Spleen (tissue), 7 donors: ENCODE measurements at regions not wholly inside any gene's neighbourhood (a gene's known extent, or its start where the extent isn't known, plus 50 kb on each side); places are given as distances from the start of the nearest gene placed in this dataset.

Source experiments
- POLR2AphosphoS5 ChIP-seq, 3 donors: sonication (generic); formaldehyde crosslinking; IDR thresholded peaks; one replicate each; pipeline ENCODE4 v1.5.1; 2017; ENCODE audit warnings: antibody characterized with exemption in 3 of 3
- TF ChIP-seq, protein P1 (sequence below), 11 experiments: fragments of 200-600 bp in 7 of 11; fragments of 450-650 bp in 4 of 11; sonication (generic) in 4 of 11; IDR thresholded peaks in 8 of 11; conservative IDR thresholded peaks in 3 of 11; 1 replicate in 7 of 11; 2 replicates in 4 of 11; pipeline versions ENCODE4 v1.4.0 to v1.8.0; 2016 to 2021; ENCODE audit warnings: antibody characterized with exemption in 11 of 11, inconsistent platforms in 4 of 11, mild to moderate bottlenecking in 1 of 11
- donor health status: DM: no; HTN: no; CAD: no; lungs with moderate emphysema.
- donor health status: DM: no; HTN: no; CAD: no.
- donor health status: DM: no; HTN: no; CAD: no.

DNA sequence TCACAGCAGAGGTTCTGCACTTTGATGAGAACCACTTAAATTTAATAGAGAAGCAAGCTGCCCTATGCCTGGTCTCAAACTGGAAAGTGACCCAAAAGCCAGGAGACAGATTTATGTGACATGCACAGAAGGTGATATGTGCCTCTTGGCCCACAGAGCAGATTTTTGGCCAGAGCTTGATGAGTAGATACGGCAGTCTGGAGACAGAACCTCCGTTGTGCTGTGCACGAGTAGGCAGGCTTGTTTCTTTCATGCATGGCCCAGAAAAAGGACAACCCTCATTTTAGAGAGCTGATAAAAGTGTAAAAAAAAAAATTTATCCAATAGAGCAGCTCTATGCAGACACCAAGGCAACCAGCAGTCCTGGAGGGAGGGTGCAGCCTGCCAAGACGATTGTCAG is 423.1 kb downstream of the CNTN6 start:
- TF ChIP-seq, protein P1, sequence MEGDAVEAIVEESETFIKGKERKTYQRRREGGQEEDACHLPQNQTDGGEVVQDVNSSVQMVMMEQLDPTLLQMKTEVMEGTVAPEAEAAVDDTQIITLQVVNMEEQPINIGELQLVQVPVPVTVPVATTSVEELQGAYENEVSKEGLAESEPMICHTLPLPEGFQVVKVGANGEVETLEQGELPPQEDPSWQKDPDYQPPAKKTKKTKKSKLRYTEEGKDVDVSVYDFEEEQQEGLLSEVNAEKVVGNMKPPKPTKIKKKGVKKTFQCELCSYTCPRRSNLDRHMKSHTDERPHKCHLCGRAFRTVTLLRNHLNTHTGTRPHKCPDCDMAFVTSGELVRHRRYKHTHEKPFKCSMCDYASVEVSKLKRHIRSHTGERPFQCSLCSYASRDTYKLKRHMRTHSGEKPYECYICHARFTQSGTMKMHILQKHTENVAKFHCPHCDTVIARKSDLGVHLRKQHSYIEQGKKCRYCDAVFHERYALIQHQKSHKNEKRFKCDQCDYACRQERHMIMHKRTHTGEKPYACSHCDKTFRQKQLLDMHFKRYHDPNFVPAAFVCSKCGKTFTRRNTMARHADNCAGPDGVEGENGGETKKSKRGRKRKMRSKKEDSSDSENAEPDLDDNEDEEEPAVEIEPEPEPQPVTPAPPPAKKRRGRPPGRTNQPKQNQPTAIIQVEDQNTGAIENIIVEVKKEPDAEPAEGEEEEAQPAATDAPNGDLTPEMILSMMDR (IDR thresholded peaks at IDR 0.05 in 8 of 11, conservative IDR thresholded peaks at IDR 0.05 in 3 of 11) = no peak
- no peak for TF ChIP-seq POLR2AphosphoS5 (IDR thresholded peaks at IDR 0.05)
